HPDE6-E6E7 (cell line): ENCODE measurements at regions not wholly inside any gene's neighbourhood (a gene's known extent, or its start where the extent isn't known, plus 50 kb on each side); places are given as distances from the start of the nearest gene placed in this dataset.
"Not testable (repeated sequence)": the region's sequence is repeated elsewhere in the genome, so short reads cannot be mapped to it uniquely, and the experiment has no call there.

Source experiments
- DNase-seq: peaks from one replicate; pipeline ENCODE4 v3.0.0; 2011; ENCODE audit warnings: missing footprints; ENCODE audit errors: extremely low spot score

DNA sequence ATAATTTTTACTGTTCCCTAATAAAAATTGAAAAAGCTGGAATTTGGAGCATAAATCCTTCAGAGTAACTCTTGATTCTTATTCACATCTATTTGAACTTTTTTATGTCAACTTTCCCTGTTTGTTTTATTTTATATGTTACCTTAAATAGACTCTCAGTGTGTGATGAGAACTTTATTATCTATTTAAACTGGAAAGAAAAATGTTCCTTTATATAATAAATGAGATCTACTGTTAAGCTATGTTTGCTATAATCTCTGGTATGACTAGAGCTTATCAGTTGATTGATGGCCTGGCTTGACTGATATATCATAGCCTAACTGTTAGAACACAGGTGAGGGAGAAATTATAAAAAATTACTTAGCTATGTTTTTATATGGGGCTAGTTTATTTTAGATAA is 330.6 kb upstream of the EPHA6 start:
- DNase-seq, result no peak

DNA sequence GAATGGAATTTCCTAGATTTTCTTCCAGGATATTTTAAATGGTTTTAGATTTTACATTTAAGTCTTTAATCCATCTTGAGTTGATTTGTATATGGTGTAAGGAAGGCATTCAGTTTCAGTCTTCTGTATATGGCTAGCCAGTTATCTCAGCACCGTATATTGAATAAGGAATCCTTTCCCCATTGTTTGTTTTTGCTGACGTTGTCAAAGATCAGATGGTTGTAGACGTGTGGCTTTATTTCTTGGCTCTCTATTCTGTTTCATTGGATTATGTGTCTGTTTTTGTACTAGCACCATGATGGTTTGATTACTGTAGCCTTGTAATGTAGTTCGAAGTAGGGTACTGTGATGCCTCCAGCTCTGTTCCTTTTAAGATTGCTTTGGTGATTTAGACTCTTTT is 325.7 kb upstream of the EPHA6 start:
- DNase-seq, result no peak

DNA sequence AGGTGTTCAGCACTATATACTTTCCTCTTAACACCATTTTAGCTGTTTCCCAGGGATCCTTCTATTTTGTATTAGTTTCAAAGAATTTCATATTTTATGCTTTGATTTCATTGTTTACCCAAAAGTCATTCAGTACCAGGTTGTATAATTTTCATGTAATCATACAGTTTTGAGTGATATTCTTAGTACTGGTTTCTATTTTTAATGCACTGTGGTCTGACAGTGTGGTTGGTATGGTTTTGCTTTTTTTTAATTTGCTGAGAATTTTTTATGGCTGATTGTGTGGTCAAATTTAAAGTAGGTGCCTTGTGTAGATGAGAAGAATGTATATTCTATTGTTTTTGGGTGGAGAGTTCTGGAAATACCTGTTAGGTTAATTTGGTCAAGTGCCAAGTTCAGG is 323.4 kb upstream of the EPHA6 start:
- no peak for DNase-seq

DNA sequence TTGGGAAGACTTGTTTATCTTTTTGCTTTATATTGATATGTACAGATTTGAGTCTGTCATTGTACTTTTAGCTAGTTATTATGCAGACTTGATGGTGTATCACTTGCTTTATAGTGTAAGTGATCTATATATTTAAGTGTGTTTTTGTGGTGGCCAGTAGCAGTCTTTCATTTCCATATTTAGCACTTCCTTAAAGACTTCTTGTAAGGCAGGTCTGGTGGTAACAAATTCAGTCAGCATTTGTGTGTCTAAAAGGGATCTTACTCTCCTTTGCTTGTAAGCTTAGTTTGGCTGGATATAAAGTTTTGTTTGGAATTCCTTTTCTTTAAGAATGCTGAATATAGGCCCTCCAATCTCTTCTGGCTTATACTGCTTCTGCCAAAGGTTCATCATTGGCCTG is 322.5 kb upstream of the EPHA6 start:
- no peak for DNase-seq

DNA sequence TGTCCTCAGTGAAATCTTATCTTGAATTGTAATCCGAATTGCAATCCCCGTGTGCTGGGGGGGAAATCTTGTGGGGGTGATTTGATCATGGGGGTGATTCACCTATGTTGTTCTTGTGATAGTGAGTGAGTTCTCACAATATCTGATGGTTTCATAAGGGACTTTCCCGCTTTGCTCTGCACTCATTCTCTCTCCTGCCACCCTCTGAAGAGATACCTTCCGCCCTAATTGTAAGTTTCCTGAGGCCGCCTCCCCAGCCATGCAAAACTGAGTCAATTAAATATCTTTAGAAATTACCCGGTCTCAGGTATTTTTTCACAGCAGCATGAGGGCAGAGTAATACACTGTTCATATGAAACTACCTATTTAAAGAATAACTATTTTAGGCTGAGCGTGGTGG is 304.1 kb upstream of the EPHA6 start:
- DNase-seq, result no peak

DNA sequence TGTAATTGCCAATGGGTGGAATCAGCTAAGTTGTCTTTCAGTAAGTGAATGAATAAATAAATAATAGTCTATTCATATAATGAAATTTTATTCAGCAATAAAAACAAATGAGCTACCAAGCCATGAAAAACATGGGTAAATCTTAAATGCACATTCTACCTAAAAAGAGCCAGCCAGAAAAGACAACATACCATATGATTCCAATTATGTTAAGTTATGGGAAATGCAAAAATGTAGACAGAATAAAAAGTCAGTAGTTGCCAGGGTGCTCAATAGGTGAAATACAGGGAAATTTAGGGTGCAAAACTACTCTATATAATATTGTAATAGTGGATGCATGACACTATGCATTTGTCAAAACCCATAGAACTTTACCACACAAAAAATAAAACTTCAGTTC is 277.2 kb upstream of the EPHA6 start:
- DNase-seq, result no peak

DNA sequence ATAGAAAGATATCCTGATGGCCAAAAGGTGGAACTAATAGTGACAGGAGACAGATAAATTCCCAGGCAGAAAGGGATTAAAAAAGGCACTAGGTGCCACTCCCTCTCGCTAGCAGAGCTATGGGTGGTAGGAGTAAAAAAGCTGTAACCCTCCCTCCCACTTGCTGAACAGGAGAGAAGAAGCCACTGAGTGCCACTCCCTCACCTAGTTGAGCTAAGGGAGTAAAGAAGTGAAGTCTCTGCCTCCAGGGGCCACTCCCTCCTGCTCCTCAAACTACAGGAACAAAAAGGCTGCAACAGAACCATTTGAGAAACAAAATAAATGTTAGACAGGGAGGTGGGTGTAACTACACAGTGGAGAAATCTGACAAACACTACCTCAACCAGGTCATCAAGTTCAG is 276.2 kb upstream of the EPHA6 start:
- DNase-seq, result no peak

DNA sequence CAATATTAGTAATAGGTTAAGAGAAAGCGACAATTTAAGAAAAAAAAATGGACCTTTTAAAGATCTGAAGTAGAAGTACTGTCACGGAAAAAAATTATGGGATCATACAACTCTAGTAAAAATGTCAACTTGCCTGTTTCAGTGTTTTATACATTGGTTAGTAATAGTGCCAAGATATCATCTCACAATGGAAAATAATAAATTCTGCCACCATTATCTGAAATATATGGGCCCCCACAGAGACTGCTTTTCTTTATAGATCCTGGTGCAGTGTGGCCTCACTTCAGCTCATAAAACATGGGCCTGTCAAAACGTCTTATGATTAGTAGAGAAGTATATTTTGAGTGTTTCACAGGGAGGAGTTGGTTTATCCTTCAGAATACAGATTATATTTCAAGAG is 266.3 kb upstream of the EPHA6 start:
- DNase-seq, result no peak

DNA sequence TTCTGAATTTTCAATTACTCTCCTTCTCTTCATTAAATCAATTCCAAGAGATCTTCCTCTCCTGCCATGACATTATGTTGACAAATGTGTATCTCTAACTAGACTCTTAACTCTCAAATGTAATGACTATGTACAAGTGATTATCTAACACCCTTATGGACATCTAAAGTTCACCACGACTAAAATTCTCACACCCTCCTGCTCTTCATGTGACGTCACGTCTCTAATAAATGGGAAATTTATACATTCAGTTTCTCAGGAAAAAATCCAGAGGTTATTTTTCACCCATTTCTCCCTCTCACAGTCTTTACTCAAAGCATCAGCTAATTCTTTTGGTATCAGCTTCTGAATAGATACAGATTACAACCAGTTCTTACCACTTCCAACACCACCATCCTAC is 237.5 kb upstream of the EPHA6 start:
- DNase-seq, result no peak

DNA sequence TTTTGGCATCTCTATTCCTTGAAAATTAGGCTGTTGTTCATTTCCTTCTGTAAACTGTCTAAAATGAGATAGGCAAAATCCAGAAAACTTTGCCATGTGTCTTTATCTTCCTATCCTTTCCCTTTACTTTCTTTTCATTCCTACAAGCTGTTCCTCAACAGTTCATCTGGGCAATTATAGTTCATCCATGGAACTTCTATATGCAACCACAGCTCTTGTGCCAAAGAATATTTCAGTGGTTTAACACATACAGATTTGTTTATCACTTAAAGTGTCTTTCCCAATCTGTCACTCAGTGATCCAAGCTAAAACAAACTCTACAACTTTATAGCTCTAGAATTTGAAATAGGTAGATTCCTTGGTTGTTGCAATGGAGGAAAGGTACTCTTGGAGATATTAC is 230.3 kb upstream of the EPHA6 start:
- no peak for DNase-seq

DNA sequence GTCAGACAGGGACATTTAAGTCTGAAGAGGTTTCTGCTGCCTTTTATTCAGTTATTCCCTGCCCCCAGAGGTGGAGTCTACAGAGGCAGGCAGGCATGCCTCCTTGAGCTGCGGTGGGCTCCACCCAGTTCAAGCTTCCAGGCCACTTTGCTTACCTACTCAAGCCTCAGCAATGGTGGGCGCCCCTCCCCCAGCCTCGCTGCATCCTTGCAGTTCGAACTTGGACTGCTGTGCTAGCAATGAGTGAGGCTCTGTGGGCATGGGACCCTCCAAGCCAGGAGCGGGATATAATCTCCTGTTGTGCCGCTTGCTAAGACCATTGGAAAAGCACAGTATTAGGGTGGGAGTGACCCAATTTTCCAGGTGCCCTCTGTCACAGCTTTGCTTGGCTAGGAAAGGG is 207.5 kb upstream of the EPHA6 start:
- not testable (repeated sequence) for DNase-seq

DNA sequence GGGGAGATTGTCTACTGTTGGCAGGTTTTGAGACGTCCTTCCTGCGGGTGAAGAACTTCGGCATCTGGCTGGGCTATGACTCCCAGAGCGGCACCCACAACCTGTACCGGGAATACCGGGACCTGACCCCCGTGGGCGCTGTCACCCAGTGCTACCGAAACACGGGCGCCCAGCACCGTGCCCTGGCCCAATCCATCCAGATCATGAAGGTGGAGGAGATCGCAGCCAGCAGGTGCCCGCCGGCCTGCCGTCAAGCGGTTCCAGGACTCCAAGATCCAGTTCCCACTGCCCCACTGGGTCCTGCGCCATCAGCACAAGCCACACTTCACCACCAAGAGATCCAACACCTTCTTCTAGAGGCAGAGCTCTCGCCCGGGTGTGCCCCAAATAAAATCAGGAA is 194.9 kb upstream of the EPHA6 start:
- DNase-seq, result no peak

DNA sequence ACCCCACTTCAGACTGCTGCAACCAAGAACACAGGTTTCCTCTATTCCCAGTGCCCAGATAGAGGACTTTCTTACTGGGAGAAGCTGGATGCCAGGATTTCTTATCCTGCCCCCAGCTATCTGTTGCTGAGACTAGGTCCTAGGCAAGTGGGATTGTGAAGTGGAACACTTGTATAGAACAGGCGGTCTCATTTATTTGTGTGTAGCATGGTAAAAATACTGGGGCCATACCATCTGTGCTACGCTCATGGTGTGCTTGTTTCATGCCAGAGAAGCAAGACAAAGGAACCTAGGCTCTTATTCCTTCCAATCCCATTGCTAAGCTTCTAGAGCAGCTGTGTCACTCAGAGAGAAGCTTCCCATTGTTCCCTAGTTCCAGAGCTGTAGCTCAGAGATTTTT is 191.5 kb upstream of the EPHA6 start:
- no peak for DNase-seq

DNA sequence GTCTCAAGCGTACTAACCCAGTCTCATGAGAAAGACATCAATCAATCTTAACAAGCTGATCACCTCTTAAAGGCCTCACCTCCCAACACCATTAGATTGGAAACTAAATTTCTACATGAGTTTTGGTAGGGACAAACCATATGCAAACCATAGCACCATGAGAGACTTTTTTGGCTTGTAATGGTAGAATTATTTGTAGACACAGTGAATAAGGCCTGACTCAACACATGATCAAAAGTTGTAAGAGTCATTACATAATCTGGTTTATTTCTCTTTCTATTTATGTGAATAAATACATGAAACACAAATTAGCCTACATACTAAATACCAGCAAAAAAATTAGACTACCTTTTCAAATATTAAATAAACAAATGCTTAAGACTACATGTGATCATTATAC is 183.3 kb upstream of the EPHA6 start:
- DNase-seq, result no peak

DNA sequence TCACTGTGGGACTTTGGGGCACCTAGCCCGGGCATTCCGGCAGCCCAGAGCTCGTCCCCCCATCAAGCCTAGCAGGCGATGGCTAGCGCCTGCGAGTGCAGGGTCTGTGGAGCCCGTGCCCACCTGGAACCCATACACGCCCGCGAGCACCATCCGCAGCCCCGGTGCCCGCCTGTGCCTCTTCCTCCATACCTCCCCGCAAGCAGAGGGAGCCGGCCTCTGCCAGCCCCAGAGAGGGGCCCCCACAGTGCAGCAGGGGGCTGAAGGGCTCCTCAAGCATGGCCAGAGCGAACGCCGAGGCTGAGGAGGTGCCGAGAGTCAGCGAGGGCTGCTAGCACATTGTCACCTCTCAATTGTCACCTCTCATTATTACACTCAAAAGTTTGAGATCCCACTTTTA is 167.8 kb upstream of the EPHA6 start:
- DNase-seq, result no peak

DNA sequence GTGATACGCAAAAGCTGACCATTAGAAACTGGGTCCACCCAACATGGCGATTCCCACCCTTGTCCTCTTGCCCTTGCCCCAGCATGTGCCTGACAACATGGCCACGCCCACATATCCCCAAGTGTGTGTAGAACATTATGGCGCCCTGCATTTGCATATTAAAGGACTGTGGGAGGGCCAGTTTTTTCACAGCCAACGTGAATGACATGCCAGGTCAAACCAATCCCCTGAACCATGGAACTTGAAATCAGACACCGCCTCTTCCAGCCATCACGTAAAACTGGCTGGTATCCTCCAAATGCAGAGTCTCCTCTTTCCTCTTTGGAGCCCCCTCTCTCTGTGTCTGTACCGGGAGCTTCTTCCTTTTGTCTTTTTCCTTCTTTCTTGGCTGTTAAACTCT is 156.7 kb upstream of the EPHA6 start:
- DNase-seq, result no peak

DNA sequence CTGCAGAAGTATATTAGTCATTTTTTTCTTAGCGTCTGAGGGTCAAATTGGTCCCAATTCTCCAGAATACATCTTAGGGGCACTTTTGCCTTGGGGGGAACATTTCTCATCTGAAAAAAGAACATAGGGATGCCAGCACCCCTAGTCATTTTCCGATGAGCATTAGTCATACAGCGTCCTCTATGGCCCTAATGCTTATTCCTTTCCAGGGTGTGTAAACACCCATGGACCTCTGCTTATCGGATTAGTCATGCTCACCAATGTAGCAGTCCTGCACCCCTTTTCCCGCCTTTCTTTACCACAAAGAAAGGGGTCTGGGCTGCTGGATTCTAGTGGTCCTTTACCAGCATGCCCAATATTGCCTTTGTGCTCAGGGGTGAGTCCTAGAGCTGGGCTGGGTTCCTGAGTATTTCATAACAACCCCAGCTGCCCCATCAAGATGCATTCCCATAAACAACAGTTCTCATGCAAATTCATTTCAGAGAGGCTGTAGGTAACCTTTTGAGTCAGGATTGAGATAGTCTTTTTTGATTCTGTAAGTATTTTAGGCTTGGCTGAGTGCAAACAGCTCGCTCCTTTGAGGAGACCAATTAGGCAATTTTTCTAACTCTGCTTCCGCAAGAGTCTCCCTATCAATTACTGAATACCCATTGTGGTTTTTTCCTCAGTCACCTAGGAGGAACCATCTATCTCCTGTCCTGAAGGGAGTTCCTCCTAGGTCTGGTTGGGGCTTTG is 142.4 kb upstream of the EPHA6 start:
- DNase-seq, result peak; percentile 4

DNA sequence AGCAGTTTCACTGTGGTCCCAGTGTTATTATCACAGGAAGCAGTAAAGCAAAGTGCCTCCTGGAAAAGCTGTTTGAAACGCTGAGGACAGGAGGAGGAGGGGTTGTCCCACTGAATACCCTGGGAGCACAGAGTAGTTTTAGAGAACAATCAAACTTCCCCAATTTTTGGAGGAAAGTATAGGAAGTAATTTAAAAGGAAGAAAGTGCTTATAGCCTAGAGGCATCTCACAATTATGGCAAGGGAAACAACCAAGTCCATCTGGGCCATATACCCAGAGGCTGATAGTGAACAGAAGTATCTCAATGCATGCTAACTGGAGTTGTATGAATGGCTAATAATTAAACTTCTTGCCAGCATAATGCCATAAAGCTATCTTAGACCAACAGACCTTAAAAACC is 137.2 kb upstream of the EPHA6 start:
- no peak for DNase-seq

DNA sequence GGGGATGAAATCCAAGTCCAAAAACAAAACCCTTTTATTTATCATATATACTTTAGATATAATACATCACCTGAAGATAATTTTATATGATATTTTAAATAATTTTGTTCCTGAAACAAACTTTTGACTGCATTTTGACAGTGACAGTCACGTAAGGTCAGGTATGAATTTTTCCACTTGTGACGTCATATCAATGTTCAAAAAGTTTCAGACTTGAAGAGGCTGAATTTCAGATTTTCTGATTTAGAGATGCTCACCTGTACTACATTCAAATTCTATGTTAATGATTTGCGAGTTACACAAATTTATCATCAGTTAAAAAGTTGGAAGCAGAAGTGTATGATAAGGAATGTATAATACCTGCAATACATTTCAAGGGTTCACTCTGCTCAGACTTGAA is 136.1 kb upstream of the EPHA6 start:
- DNase-seq, result no peak

DNA sequence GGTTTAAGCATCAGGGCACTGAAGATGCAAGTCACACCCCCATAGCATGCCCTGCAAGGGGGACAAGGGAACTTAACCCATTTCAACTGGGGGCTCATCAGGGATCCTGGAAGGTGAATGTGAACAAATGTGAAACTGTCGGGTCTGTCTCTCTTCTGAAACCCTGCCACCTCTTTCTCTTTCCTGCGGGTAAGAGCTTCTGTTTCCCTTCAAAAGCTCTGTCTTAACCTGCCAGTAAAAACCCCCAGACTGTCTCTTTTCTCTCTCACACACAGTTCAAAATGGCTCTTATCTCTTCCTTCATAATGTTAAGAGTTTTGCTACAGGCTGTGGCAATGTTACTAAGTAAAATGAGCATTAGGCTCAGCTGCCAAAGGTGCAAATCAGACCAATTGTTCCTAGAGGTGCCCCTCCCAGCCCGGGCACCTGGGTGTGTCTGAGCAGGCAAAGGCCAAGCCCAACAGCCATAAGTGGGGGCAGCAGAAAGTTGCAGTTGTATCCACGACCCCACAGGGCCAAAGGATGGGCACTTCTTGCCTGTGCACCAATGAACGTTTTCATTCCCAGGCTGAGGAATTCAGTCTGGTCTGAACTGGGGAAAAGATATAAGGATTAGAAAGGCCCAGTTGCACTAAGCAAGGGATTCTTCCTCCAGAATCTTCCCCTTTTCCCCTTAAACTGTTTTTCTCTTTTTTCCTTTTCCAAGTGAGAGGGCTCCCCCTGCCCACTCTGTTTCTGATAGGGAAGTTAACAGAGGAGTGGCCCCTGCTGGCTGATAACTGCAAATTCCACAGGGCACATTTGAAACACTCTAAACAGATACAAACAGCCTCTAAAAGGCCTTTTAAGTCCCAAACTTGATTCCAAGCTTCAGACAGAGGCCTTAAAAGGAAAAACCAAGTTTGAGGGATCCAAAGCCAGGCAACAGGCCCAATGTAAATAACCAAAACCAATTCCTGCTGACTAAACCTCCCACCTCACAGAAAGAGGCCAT is 113.8 kb upstream of the EPHA6 start:
- DNase-seq, result no peak

DNA sequence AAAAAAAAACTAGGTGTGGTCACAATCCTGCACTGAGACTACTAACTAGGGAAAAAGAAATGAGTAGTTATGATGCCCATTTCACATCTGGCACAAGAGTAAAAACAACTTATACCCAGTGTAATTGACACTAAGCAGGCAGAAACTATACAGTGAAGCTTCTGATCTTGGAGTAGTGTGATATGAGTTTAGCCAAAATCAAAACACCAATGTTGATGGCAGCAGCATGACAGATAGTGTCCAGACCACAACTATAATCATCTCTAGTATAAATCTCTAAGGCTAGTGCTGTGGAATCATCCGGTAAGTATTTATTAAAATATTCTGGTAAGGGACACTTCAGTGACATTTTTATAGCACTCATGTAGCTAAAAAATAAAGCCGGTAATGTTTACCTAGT is 108.5 kb upstream of the EPHA6 start:
- no peak for DNase-seq

DNA sequence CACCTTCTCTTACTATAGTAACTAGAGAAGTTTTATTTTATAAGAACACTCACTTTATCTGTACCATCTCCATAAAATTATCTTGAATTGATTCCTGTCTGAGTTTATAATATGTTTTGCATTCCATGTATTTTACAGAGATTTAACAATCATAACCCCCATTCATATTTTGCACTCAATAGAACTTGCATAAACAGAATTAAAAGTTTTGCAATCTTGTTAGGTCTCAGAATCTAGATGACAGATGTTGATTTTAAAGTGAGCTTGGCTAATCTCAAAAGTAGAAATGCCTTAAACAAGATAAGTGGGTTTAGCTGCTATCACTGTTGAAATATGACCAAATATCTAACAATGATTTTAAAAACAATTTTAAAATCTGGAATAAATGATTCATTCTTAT is 107.9 kb upstream of the EPHA6 start:
- DNase-seq, result no peak

DNA sequence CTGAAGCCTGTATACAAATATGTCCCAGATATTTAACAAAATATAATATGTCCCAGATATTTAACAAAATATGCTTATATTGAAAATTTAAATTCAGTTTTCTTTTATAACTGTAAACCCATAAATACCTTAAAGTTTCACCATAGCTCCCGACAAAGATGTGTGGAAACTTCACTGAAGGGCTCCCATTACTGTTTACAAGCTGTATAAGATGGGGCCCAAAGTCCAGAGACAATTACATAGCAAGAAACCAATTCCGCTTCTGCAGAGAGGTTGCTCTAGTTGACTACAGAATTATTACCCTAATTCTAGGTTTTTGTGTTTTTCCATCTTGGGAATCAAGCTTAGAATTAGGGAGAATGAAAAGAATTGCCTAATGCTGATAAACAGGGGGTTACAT is 102.6 kb upstream of the EPHA6 start:
- no peak for DNase-seq
